NCI-H146 treated with DMSO at 0.1 percent for 48 hours (cell line): ENCODE measurements at regions not wholly inside any gene's neighbourhood (a gene's known extent, or its start where the extent isn't known, plus 50 kb on each side); places are given as distances from the start of the nearest gene placed in this dataset.
"Not testable (repeated sequence)": the region's sequence is repeated elsewhere in the genome, so short reads cannot be mapped to it uniquely, and the experiment has no call there.

Experiments
- DNase-seq: peaks from one replicate; lab custom pipeline; 2025; ENCODE audit not compliant: unreplicated experiment; lab: John Stamatoyannopoulos, UW

DNA sequence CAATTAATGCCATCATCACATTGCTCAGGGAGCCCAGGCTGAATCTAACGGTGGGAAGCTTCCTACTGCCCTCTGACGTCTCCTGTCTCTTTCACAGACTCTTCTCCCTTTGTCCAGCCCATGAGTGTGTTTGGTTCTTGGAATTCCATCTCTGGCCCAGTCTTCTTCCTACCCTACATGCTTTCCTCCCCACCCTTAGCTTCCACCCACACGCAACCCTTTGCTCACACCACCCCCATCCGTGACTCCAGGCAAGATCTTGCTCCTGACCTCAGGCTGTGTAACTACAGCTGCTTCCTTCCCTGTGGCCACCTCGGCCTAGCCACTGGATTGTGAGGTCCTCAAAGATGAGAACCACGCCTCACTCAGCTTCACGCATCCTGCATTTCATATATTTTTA is 72.3 kb upstream of the THBS1 start:
- DNase-seq: no peak

DNA sequence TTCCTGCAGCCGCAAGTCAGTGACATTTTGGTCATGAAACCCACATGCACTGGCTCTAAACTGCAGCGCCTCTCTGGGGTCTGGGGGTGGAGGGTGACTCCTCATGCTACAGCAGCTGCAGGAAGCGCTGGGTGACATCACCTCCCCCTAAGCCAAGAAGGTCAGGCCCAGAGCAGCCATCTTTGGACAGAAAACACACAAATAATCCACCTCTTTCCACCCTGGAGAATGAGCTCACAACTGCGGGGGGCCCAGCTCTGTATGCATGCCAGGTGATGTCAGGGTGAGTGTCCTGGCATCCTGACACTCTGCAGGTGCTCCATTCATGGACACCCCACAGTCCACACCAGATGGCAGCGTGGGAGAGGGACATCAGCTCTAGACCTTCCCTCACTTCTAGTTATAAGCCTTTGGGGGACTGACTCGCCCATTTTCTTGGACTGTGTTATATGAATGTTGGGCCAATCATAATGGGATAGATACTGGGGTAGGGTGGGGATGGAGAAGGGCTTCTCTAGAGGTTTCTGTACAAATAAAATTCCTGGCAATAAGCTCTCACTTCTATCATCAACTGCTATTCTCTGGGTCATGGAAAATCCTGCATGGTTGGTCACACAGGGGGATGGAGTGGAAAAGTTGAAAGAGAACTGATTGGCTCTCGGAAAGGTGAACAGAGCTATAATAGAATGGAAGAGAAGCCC is 70.7 kb upstream of the THBS1 start:
- DNase-seq: no peak

DNA sequence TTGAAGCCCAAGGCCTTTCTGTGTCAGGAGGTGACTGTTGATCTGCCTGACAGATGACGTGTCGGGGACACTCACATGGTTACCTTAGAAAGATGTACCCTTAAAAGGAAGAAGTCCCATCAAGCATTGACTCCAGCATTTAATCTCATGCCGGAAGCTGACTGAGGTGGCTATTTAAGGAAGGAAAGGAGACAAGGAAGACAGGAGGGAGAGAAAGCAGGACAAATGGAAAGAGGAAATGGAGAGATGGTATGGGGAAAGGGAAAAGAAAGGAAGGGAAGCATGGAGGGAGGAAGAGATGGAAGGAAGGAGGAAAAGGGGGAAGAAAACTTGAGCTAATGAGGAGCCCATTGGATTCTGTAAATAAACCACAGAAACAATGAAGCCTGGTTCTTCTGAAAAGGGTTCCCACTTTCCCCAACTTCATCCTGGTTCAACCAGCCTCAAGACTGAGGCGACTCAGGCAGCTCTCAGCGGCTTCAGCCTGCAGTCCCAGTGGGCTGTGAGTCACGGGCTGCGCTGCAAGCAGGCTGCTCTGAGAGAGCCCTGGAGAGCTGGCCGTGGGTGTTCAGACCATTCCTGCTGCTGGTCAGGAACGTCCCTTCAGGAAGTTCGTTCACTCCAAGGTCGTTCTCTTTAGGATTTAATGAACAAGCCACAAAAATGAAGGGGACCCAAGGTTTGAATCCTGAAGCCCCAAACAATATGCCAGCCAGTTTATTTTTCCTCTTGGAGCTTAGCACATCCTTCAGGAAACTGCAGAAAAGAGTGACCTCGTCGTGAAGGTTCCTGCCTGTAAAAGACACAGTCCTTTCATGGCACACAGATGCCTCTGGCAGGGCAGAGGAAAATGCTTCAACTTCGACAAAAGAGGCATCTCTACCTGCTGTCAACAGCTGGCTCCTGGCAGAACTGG is 69.6 kb upstream of the THBS1 start:
- DNase-seq: no peak

DNA sequence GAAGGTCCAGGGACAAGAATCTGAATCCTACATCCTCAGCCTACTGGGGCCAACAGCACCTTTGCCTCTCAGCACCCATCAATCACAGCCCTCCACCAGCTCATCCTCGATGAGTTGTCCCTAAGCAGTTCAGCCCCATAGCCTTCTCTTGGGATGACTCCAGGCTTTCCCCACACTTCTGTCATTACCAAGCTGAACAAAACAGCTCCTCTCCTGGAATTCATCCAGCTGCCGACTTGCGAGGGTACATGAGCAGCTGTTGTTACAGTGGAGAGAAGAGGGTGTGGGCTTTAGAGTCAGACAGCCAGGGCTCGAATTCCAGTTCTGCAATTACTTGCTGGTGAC is 69.0 kb upstream of the THBS1 start:
- DNase-seq: no peak

DNA sequence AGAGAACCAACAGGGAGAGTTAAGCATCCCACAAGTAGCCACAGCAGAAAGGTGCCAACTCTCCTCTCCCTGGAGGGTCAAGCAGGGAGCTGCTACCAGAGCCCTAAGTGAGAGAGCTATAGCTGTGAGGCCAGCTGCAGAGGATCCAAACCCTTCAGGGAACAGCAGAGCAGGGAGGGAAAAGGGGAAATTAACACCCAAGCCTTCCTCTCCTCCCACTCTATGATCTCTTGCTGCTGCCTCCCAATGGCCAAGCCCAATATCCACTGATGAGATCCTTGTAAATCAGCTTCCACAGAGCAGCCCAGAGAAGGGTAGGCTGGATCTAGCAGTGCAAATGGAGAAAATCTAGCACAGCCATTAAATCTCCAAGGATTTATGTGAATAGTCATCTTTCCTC is 68.2 kb upstream of the THBS1 start:
- DNase-seq: no peak

DNA sequence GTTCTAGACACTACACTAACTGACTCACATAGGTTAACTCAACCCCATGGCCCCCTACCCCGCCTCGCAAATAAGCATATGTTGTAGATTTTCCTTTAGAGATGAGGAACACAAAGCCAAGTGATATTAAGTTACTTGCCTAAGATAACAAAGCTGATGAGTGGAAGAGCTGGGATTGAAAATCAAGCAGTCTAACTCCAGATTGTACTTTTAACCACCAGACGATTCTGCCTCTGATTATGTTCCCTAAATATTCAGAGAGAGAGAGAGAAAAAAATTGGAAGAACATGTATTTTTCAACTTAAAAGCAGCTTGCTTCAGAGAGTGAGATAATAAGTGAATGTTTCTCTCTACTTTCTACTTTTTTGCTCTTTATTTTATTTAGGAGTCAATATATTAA is 66.9 kb upstream of the THBS1 start:
- no peak for DNase-seq

DNA sequence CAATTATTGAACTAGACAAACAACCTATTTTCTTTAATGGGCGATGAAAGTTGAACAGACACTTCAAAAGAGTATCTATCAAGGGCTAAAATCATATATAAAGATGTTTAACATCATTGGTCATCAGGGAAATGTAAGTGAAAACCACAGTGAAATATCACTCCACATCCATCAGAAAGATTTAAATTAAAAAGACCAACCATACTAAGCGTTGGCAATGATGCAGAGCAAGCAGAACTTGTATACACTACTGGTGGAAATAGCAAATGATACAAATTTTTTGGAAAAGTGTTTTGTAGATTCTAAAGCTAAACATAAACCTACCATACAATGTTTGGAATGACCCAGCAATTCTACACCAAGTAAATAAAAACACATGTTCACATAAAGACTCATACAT is 65.9 kb upstream of the THBS1 start:
- DNase-seq: no peak

DNA sequence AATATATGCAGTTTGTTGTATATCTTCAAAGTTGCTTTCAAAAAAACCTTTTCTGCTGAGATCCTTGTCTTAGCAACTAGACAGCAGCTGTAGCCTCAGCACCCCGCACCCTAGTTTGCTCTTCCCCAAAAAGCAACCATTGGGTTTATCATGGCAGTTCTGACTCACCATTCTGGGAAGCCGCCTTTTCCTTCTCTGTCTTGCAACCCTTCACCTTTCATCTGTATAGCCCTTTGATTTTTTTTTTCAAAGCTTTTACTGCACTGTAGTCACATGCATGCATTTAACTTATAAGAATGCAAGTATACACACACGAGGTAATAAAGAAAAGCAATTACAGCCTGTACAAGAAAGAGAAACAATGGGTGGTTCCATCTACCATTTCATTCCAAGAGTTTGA is 65.1 kb upstream of the THBS1 start:
- no peak for DNase-seq

DNA sequence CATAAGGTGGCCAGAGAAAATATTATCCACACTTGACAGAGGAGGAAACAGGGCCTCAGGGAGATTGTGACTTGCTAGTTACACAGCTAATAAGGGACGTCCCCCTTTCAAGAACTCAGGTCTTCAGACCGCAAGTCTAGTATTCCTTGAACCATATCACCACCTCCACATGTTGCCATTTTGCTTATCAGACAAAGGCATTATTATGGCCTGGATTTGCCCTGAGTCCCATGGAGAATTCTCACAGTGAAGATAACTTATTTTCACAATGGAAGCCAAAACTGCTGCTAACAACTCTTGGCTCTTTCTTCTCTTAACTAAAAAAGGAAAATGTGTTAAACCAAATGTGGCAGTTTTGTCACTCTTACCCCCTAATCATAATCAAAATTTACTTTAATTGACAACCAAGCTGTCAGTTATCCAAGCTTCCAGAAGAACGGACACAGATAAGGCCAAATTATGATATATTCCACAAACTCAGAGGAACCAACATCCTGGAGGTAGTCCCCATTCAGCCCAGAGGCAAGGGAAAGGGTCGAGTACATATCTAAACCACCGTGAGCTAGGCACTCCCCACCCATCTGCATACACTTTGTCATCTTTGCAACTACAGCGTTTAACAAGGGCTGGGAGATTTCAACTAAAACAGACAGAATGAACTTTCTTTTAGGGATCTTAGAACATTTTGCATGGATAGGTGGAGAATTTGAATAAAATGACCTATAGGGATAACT is 63.6 kb upstream of the THBS1 start:
- DNase-seq: no peak

DNA sequence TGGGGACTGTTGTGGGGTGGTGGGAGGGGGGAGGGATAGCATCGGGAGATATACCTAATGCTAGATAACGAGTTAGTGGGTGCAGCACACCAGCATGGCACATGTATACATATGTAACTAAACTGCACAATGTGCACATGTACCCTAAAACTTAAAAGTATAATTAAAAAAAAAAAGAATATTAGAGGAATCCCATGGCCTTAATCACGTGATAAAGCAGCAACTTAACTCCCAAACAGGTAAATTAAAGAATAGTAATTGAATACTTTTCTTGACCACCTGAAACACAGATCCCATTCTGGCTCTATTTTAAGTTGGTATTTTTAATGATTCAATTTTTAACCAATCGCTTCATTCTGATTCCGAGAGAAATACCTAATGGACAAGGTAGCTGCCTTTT is 56.9 kb upstream of the THBS1 start:
- DNase-seq: not testable (repeated sequence)

DNA sequence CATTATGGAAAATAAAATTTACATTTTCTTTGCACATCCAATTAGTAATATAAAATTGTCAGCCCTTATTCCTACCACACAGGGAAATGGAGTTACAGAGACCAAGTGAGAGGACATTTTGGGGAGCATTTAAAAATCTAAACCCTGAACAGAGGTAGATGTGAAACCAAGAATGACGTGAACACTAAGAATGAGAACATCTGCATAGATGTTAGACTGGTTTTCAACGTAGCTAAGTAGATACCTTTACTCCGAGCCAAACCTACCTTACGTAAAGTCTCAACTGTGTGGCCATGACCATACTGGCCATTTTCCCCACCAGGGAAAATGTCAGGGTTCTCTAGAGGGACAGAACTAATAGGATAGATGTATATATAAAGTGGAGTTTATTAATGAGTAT is 51.4 kb upstream of the THBS1 start:
- DNase-seq: no peak

DNA sequence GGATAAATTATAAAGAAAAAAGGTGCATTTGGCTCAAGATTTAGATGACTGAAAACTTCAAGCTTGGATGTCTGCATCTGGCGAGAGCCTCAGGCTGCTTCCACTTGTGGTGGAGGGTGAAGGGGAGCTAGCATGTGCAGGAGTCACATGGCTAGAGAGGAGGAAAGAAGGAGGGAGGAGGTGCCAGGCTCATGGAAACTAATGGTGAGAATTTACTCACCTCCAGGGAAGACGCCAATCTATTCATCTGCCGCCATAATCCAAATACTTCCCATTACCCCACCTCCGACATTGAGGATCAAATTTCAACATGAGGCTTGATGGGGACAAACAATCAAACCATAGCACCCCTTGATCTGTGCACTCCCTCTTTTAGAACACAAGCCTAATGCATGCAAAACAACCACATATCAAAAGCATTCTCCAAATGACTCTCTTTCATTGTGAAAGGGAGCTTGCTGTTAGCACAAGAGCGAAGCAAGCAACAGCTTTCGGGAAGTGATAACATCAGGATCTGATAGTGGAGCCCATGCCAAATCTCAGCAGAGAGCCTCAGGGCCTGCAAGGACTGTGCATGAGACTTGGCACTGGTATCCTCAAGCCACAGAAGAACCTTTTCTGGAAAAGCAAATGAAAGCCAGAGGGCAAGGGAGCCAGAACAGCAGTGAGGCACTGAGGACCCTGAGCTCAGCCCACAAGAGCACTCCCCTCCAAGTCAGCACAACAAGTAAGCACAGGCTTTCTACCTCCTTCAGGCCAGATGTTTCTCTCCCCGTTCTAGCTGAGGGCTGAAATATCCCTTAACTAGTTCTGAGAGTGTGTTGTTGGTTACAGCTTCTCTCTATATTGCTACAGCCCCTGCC is 50.2 kb upstream of the THBS1 start:
- DNase-seq: no peak
